ENCODE measurements at regions not wholly inside any gene's neighbourhood (a gene's known extent, or its start where the extent isn't known, plus 50 kb on each side); places are given as distances from the start of the nearest gene placed in this dataset.
"Not testable (repeated sequence)": the region's sequence is repeated elsewhere in the genome, so short reads cannot be mapped to it uniquely, and the experiment has no call there.

- not testable (repeated sequence) for DNase-seq (ENCODE audit: low read depth in 2 of 2)
These were observed 321.6 kb downstream of the SH2D4B start for GRCh38 chr10:80859279-80859678.

DNA sequence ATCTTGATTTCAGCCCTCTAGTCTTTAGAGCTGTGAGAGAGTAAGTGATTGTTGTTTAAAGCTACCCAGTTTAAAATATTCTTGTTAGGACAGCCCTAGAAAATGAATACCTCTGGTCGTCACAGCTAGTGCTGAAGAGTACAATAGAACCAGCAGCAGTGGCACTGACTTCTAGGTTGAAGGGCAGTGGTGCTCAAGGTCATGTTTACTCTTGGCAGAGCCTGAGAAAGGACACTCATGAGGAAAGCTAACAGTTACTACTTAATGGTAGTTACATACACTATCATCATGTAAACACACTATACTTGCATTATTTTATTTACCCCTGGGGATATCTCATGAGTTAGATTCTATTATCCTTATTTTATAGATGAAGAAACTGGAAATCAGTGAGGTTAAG lies 323.0 kb downstream of the SH2D4B start:
- no peak for DNase-seq (ENCODE audit: low read depth in 2 of 2)

DNA sequence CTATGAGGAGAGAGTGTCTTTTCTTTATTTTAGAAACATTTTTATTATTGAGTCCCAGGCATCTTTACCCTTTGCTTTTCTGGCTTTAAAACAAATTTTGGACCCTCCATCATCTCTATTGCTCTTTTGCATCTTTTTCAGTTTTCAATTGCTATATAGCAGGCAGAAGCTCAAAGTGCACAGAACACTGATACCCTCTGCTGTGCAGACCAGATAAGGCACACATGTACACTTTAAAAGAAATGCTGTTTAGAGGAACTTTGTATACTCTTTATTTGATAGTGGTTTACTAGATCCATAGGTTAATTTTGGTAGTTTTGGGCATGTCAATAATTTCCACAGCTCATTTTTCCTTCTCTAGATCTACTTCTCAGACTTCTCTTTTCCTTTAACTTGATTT lies 324.2 kb downstream of the SH2D4B start:
- DNase-seq (ENCODE audit: low read depth in 2 of 2): no peak

- no peak for DNase-seq (ENCODE audit: low read depth in 2 of 2)
These were observed 332.6 kb downstream of the SH2D4B start for GRCh38 chr10:80870282-80870681.

GRCh38 chr10:80871083-80871482 lies 333.4 kb downstream of the SH2D4B start:
- no peak for DNase-seq (ENCODE audit: low read depth in 2 of 2)

GRCh38 chr10:80878330-80878729 lies 340.6 kb downstream of the SH2D4B start:
- DNase-seq (ENCODE audit: low read depth in 2 of 2): no peak

DNA sequence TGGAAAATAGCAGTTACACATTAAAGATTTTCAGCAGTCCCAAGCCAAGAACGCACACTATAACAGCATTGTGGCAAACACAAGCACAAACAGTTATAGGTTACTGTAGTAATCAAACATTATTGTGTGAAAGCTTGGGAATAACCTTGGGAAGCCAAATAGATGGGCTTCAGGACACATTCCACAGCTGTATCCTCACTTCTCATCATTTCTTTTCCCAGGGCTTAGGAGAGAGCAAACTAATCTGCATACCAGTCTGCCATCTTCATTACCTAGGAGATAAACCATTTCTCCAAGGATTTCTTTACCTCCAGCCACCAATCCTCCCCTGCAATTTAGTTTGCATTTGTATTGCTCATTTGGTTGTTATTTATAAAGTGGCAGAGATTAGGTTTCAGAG lies 352.4 kb downstream of the SH2D4B start:
- DNase-seq (ENCODE audit: low read depth in 2 of 2): no peak

GRCh38 chr10:80893256-80893655 lies 355.6 kb downstream of the SH2D4B start:
- no peak for DNase-seq (ENCODE audit: low read depth in 2 of 2)

DNA sequence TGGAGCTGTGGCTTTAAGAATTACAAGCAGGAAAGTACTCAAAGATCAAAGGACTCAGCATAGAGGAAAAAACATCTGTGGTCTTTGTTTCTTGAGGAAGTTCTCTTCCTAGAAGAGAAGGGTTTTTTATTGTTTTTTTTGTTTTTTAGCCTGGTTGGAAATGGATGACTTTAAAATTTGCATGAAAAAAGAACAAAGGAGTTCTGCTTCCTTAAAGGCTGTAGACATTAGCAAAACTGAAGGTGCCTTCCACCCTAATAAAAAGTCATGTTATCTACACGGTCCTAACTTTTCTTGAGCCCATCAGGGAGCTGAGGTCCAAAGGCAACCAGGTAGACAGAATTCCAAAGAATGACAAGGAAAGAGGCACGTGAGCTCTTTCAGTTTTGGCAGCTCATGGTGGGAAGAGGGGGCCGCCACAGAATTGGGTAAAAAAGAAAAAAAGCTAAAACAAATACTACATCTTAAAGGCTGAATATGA lies 356.6 kb downstream of the SH2D4B start:
- DNase-seq (ENCODE audit: low read depth in 2 of 2): no peak

- no peak for DNase-seq (ENCODE audit: low read depth in 2 of 2)
These were observed 357.2 kb downstream of the SH2D4B start for GRCh38 chr10:80894797-80895467.

- DNase-seq (ENCODE audit: low read depth in 2 of 2): no peak
These were observed 358.4 kb downstream of the SH2D4B start for GRCh38 chr10:80896076-80896475.

DNA sequence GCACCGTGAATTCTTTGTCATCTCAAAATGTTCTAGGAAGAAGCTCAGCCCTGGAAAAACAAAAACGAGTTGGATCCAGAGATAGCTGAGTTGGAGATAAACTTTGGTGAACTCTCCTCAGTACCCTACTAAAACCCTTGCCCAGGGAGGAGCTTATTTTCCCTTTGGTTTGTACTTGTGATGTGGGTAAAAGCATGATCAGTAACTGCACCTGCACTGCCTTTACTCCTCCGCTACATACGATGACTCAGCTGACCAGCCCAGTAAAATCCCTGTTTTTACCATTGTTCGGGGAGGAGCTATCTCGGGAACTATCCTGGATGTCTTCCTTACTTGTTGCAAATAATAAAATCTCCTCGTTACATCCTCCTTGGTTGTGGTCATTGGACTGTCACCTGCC lies 359.3 kb downstream of the SH2D4B start:
- no peak for DNase-seq (ENCODE audit: low read depth in 2 of 2)

GRCh38 chr10:80900661-80901060 lies 363.0 kb downstream of the SH2D4B start:
- DNase-seq (ENCODE audit: low read depth in 2 of 2): no peak

DNA sequence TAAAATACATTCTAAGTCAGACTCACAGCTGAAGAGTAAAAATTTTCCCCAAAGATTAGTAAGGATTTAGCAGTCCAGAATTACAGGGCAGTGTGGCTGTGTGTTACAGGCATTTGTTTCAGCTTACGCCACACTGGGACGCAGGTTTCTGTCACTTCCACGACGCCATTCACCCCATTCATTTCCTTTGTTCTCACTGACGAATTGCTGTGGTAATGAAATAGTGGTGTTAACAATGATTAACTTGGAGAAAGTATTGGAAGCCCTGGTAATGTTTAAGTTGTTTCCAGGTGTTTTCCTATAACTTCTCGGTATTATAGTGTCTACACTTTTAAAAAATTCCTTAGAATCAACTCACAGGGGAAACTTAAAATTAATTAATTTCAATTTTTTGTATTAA lies 370.9 kb downstream of the SH2D4B start:
- DNase-seq (ENCODE audit: low read depth in 2 of 2): no peak

DNA sequence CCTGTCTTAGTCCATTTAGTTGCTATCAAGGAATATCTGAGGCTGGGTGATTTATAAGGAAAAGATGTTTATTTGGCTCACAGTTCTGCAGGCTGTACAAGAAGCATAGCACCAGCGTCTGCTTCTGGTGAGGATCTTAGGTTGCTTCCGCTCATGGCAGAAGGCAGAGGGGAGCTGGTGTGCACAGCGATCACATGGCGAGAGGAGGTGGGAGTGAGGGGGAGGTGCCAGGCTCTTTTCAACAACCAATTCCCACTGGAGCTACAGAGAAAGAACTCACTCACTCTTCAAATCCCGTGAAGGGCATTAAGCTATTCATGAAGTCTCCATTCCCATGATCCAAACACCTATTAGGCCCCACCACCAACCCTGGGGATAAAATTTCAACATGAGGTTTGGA lies 371.6 kb downstream of the SH2D4B start:
- no peak for DNase-seq (ENCODE audit: low read depth in 2 of 2)

GRCh38 chr10:80917636-80918035 lies 379.9 kb downstream of the SH2D4B start:
- no peak for DNase-seq (ENCODE audit: low read depth in 2 of 2)

- DNase-seq (ENCODE audit: low read depth in 2 of 2): no peak
These were observed 383.3 kb downstream of the SH2D4B start for GRCh38 chr10:80921032-80921431.

DNA sequence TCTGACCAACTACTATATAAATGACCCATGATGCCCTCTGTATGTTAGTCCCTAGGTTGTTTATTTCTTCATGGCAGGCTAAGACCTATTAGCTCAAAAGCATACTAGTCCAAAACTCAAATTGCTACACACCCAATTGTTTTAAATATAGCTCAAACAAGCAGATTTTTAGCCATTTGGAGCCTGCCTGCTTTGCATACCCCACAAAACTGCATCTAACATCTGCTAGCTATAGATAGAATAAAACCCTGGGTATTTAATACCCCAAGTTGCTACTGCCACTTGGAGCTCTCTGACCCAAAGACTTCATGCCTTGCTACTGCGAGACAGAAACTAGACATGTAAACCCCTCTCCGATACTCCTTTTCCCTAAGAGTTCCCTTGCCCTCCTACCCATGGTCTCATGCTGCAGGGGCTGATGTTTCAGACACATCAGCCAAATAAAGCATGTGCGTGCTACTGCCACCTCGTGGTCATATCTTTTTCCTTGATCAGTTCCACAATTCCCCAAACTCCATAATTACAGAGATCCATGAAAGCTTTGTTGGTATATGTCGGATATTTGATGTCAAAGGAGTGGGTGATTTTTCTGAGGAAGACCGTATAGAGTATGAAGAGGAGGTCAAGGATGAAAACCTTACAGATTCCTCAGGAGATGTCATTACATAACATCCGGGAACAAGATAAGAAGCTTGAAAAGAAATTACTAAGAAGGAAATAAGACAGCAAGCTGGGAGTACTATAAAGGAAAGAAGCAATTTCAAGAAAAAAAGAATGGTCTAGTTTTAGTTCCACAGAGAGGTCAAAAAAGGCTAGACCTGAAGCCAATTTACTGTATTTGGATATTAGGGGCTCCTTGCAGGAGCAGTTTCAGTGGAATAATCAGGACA lies 386.6 kb downstream of the SH2D4B start:
- no peak for DNase-seq (ENCODE audit: low read depth in 2 of 2)

DNA sequence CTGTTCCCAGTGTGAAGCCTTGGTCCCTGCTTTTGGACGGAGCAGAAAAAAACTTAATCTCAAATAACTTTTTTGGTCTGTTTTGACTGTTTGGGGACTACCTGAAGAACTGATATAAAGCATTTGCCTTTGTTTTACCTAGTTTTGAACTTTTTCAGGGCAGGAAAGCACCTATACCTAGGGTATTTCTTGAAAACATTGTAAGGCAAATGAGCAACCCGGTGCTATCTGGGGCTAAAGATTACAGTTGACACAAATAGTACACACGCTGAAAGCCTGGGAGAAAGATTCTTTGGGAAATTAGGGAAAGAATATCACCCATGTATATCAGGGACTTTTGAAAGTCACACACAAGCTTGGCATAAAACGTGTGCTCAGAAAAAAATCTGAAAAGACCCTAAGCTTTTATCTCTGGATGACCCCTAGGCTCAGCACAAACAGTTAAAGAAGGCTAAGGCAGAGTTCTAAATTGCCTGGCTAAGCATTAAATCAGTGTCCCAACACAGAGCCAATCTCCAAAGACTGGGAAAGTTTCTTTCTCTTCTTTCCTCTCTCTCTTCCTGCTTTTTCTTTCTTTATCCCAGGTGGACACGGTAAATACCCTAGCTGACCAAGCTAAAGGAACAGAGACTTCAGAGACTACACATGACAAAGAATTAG lies 389.8 kb downstream of the SH2D4B start:
- DNase-seq (ENCODE audit: low read depth in 2 of 2): no peak

DNA sequence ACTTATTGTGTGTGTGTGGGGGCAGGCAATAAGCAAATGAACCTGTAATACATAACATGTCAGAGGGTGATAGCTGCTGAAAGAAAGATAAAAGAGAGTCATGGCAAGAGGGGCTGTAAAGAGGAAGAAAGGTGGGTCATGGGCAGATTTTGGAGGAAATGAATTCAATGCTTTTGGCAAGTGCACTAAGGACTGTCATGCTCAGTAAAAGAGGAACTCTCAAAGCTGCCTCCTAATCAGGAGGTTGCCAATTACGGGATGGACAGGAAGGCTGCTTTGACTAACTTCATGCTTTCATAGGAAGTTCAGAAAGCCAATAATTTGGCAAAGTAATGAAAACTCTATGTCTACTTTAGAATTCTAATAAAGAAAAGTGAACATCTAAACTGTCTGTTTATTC lies 401.2 kb downstream of the SH2D4B start:
- DNase-seq (ENCODE audit: low read depth in 2 of 2): no peak

DNA sequence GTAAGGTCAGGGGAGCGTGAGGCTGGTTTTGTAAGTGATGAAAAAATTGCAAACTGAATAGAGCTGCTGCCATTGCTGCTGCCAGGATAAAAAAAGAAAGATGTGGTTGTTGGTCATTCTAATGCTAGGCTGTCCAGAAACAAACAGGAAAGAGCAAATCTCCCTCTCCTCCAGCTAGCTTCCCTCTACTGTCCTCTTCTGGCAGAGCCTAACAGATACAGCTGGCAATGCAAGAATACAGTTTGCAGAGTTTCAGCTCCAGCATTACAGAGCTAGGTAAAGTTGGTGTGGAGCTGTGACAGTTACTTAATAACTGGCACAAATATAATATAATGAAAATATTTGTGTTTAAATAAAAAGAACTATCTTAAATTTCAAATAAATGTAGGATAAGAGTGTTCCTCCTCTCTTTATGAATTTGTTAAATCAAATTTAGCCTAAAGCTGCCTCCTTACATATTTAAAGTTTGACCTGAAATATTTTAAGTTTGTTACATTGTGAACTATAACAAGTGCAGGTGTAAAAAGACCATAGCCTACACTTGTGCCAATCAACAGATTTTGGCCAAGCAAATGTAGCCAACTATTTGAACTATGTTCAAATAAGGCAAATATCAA lies 407.7 kb downstream of the SH2D4B start:
- no peak for DNase-seq (ENCODE audit: low read depth in 2 of 2)

- DNase-seq (ENCODE audit: low read depth in 2 of 2): no peak
These were observed 408.4 kb downstream of the SH2D4B start for GRCh38 chr10:80946073-80946472.

All from stimulated activated CD8-positive, alpha-beta memory T cell treated with anti-CD3 and anti-CD28 coated beads, Interleukin-7, amount 100 ng/mL, for 1 hour (primary cell).